ENCODE measurements at regions not wholly inside any gene's neighbourhood (a gene's known extent, or its start where the extent isn't known, plus 50 kb on each side); places are given as distances from the start of the nearest gene placed in this dataset.

DNA sequence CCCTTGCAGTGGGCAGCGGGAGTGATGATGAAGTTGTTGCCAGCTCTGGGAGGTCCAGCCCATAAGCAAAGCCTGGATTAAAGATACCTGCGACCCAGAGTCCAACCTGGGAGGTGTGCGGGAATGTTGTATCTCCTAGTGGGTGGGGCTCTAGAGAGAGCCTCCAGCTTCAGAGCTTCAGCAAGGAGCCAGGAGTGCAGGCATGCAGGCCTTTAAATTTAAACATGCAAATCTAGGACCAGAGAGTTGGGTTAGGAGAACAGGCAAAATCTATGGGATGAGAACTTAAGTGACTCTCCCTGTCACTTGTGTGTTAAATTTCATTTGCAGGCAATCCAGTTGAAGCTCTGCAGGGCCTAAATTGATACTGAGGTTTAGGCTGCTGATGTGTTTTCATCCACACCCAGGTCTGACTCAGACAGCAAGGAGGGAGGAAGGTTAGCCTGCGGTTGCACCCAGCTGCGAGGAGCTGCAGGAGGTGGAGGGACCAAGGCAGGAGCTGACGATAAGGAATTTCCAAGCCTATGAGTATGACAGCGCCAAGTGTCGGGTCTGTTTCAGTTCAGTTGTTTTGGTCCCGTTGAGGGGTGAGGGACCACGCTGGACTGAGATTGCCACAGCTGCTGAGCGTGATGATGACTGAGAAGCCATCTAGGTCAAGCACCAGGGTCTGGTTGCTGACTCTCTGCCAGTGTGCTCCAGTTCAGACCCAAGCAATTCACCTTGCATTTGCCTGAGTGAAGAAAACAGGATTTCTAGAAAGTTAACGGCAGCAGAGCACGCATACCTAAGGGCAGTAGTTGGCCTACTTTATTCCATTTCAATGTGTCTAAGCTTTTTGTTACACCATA, 243.0 kb downstream of the ICE1 start:
- DNase-seq = no peak

DNA sequence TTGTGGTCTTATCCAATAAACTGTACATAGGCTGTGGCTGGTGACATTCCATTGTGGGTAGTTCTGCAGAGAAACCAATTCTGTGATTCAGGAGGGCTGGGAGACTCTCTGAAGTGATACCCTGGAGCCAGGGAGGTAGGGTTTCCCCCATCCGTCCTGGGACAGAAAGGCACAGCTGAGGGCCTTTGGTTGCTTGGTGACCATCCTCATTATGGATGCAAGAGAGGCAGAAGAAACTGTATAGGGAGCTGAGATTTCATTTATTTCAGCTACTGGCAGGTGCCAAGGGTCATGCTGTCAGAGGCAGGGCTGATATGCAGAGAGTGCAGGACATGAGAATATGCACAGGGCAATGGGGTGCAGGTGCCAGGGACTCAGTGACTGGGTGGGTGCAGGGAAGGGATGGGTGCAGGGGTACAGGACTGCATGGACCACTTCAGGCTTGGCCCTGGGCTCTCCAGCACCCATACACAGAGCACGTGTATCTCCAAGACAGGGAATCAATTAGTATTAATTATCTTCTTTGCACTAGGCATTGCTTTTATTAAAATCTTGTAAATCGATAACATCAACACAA, 236.5 kb downstream of the ICE1 start:
- DNase-seq = no peak

DNA sequence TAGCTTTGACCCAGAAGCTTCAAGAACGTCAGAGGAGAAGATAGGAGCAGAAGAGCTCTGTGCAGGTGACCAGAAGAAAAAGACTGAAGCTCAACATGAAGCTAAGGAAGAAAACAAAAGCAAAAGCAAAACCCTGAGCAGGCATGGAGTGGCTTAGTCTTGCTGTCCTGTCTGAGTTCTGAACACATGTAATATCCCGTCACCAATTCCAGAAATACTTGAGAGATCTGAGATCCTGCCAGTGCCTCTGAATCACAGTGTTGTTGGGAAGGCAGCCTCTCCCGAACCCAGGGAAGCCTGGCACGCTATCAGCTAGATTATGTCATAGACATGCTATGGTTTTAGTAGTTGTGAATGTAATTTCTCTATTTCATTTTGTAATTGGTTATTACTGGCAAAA, 235.7 kb downstream of the ICE1 start:
- DNase-seq = no peak

DNA sequence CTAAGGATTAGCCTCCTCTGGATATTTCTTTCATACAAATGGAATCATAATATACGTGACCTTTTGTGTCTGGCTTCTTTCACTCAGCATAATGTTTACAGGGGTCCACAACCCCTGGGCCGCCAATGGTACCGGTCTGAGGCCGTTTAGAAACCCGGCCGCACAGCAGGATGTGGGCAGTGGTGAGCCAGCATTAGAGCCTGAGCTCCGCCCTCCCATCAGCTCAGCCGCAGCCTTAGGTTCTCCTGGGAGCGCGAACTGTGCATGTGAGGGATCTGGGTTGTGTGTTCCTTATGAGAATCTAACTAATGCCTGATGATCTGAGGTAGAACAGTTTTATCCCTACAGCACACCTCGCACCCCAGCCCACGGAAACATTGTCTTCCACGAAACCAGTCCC, 229.7 kb downstream of the ICE1 start:
- no peak for DNase-seq

DNA sequence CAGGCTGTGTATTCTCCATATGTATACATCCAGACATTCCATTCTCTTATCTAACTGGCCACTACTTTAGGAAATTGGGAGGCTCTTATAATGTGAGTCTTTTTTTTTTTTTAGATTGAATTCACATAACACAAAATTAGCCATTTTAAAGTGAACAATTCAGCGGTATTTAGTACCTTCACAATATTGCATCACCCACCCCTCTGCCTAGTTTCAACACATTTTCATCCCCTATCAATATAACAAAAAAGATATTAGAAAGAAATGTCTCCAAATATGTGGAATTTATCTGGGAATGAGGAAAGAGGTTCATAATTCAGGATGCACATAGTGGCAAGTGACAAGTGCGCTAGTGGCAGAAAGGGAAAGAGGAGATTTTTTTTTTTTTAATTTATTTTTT, 228.5 kb downstream of the ICE1 start:
- DNase-seq = no peak

DNA sequence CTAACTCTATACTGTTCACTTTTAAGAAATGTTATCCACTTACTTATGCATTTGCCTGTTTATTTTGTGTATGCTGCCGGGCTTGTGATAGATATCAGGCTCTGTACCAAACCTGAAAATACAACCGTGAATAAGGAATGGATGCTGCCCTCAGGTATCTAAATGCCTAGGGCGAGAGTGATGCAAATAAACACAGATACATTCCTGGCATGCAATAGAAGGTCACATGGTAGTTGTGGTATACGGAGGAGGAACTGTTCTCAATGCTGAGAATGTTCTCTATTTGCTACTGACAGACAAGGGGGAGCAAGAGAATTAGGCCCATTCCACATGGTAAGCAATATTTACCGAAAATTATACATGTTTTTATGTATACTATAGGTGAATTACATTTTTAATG, 227.8 kb downstream of the ICE1 start:
- DNase-seq = no peak

DNA sequence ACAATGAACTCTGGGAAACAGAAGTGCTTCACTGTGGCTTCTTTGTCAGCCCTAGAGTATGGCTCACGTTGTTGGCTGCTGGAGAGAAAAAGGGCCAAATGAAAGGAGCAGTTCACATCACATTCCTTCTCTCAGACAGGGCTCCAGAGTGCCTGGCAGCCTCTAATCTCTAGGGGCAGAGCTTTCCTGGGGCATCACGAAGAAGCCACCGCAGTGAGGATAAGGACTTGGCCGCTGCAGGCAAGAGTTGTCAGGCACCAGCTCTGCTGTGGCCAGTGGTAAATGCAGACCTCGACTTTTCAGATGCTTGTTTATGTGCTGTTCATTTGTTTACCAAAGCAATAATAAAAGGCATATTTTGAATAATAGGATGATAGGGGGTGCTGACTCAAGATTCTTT, 227.2 kb downstream of the ICE1 start:
- DNase-seq = no peak

DNA sequence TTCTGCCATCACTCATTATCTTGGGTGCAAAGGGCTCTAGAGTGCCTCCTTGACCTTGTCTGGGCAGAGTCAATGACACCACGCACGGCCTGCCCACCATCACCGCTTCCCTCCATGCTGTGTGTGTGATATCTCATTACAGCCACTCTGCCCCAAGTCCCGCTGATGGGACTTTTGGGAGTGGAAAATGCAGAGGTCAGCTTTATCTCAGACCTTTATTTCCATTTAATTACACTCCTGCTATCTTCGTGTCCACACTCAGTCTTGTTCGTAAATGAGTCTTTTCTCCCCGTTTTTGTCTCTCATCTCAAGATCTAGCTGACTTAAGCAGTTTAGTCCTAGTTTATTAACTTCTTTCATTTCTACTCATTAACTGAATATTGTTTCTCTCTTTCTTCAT, 226.2 kb downstream of the ICE1 start:
- DNase-seq = no peak

DNA sequence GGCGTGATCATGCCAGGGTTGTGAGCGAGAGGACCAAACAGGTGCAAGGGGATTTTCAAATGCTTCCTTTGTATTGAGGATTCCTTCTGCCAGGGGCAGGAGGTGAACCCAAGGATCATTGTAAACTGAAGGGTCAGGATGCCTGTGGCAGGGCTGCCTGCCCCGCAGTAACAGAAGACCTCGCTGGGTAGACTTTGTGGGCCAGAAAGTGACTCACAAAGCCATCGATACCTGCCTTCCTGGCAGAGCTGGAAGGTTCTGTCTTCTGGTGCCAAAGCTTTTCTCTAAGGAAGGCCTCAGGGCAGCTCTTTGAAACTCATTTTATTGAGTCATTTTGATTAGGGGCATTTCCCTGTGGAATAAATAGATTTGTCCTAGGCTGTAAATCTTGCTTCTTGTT, 223.4 kb downstream of the ICE1 start:
- no peak for DNase-seq

DNA sequence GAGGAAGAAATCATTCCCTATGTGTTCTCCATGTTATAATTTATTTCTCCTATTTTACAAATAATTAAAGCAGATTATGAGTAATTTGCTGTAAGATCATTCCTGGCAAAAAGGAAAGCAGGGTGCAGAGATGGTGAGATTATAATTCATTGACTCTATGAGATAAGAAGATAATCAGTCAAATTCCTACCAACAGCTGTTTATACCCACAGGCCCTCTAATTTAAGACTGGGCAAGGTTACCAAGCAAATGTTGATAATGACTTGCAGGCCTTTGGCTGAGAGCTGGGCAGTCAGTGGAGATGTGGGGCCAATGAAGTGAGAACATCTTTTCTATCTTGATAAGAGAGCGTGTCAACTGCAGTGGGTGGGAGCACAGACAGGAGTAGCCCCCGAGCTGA, 222.7 kb downstream of the ICE1 start:
- DNase-seq = no peak

DNA sequence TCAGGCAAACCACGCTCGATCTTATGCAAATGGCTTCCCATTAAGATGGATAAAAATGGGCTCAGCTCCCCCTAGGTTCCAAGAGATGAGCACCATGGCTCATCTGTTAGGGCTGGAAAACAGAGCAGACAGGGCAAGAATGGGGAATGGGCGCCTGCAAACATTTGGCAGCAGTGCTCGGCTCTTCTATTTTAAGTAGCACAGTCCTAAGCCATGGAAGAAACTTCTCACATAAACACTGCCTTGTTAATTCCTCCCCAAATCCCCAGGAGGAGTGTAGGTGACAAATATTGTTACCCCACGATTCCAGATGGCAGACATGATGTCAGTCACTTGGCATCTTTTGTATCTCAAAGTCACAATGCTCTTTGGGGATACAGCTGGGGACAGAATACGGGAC, 221.8 kb downstream of the ICE1 start:
- DNase-seq = no peak

DNA sequence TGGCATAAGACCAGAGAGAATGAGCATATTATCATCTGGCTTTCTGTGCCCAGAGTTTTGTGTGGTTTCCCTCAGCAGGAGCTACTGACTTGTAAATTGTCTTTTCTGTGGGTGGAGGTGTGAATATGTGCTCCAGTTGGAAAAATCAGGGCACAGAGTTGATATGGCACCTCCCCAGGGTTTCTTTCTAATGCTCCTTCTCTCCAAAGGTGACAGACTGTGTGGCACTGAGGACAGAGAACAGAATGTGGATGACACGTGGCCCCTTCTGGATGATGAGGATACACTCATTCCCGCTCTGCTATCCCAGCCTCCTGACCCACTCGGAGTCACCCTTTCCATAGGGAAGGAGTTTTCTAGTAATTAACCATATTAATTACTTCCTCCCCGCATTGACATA, 221.0 kb downstream of the ICE1 start:
- DNase-seq = no peak

DNA sequence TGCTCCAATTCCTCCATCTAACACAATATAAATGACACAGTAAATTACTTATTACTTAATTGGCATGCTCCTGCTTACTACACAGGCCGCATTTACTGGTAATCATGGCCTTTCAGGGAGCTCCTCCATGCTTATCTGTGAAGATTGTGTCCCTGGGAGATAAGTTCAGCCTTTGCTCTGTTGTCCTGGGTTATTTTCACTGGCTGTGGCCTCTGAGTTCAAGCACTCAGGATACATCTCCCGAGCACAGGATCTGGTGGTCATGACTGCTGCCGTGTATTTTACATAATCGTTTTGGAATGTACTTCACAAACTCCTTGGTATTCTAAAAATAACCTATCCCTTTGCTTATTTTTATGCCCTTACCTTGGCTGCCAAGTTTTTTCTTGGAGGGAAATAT, 215.7 kb downstream of the ICE1 start:
- DNase-seq = no peak

DNA sequence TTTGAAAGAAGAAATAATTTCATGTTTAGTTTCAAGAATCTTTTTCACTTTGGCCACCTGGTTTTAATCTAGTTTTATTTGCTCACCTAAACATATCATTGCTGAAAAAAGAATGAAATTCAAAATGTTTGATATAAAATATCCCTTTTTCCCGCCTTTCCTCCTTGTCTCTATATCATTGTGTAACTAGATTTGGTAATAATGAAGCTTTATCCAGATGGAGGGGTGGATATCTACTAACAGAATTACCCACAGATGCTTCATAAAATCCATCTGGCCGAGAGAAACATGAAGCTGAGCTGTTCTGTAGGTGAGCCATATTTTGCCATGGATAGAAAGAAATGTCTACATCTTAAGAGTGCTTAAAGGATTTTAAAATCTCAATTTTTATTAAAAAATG, 214.7 kb downstream of the ICE1 start:
- DNase-seq = no peak

DNA sequence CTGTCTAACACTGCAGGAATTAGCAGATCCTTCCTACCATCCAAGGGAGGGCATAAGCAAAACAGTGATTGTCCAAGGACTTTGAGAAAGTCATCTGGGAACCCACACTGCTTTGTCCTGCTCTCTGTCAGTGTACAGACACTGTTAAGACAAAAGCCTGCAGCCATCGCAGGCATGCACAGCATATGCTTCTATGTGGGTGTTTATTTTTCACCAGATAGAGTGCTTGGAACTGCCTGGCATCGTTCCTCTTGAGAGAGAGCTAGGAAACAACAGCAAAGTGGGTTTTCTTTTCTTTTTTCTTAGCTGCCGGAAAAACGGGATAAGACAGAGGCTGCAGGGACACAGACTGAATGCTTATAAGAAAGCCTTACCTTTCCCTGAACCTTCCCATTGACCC, 212.3 kb downstream of the ICE1 start:
- DNase-seq = no peak

DNA sequence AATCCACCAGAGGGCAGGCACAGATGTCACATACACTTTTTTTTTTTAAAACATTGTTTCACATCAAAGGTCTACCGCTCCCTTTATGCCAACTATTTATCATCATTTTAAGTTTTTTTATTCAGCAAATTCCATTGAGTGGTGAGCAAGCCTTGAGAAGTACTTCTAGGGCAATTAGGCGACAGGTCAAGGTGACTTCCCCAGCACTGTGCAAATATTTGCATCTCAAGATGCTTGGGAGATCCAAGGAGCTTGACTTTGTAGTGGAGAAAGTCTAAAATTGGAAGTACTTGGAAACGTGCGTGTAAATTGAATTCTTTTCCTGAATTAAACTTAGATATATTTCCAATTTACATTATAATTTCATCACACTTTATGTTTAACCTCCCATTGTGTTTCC, 211.1 kb downstream of the ICE1 start:
- no peak for DNase-seq

DNA sequence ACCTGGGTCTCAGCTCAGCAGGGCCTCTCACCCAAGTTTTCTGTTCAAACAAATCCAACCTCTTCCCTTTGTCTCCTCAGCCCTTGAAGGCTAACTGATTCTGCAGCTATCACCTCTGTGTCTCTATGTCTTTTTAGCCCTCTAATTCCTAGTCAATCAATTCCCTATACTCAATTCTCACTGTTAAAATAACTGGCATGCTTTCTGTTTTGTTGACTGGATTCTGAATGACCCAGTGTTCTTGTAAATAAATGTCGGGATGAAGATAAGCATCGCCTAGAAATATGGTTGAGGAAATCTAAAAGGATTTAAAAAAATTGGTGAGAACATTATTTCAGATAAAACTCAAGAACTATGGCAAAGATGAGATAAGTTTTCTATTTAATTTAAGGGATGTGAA, 210.2 kb downstream of the ICE1 start:
- no peak for DNase-seq

DNA sequence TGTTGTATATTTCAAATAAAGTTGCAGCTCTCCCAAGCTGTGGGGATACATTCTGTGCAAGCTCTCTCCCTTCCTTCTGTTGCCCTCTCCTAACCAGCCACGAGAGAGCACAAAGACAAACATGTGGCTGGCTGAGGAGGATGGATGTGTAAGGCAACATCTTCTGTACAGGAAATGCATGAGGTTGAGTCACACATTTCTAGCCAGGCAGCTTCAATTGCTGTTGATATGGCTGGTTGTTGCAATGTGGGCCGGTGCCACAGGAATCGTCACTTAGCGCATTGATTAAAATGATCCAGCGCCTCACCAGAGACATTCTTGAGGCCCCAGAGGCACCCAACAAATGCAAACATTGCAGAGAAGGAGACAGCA, 207.1 kb downstream of the ICE1 start:
- no peak for DNase-seq

DNA sequence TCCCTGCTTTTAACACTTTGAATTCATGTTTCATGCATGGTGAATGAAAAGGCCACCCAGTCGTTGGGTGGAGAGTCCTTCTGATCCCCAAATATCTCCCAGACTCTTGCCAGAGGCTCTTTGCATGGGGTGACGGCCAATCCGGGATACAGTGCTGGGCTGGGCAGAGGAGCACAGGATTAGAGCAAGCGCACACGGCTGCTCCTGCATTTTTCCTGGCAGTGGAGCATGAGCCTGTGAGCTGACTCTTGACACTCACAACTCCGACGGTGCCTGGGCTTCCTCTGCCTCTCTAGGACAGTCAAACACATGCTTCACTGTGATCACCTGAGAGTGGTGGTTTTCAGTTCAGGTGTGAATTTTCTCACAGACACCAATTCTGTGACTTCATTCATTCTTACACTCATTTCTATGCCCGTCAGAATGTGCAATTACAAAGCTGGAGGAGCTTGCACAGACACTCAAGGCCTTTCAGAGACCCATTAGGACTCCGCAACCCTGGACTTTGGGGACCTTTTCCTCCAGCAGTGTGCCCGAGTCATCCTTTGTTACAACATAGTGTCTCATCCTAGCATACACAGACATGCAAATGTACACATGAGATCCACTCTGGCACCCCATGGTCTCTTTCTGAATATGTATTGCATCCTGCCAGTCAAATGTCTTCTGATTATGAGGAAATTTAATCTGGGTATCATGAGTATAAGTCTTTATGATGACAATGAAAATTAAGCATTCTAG, 206.6 kb downstream of the ICE1 start:
- no peak for DNase-seq

DNA sequence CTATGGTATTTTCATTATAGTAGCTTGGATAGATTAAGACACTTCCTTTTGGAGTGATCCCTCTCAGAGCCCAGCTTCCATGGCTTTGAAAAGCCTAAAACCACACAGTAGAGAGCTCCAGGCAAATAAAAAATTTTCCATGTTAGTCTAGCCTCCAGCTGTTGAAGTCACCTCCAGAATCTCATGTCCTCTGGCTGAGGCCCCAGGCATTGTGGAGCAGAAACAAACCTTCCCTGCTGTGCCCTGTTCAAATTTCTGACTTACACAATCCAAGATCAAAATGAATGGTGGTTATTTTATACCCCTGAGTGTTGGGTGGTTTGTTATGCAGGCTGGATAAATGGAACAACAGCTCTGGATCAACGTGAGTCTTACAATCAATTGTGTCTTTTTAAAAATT, 203.9 kb downstream of the ICE1 start:
- DNase-seq = no peak

DNA sequence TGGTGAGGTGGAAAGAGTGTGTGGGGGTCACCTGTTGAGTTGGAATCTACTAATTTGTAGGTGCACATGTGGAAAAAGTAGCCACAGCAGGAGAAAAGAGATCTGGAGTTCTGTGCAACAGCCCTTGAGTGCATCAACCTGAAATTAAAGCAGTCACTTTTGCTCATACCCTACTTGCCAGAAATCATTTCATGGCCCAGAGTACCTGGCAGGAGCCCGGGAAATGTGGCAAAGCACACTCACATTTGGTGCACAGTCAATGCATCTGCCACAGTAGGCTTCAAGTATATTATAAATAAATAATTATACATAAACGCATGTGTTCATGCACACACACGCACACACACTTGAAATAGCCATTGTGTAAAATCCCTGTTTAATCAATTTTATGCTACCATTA, 203.0 kb downstream of the ICE1 start:
- DNase-seq = no peak

DNA sequence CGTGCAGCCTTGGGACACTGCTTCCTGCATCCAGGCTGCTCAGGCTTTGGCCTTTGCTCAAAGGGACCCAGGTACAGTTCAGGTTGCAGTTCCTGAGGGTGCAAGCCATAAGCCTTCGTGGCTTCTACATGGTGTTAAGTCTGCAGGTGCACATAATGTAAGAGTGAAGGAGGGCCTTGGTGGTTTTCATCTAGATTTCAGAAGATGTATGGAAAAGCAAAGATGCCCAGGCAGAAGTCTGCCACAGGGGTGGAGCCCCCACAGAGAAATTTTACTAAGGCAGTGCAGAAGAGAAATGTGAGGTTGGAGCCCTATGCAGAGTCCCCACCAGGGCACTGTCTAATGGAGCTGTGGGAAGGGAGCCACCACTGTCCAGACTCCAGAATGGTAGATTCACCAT, 200.9 kb downstream of the ICE1 start:
- DNase-seq = no peak

DNA sequence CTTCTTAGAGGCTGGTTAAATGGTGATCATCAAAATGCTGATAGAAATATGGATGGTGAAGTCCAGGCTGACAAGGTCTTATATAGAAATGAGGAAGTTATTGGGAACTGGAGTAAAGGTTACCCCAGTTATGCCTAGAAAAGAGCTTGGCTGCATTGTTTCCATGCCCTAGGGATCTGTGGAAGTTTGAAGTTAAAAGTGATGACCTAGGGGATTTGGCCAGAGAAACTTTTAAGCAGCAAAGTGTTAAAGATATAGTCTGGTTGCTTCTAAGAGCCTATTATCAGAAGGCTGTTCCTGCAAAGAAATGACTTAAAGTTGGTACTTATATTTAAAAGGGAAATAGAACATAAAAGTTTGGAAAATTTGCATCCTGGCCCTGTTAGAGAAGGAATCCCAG, 200.3 kb downstream of the ICE1 start:
- DNase-seq = no peak

DNA sequence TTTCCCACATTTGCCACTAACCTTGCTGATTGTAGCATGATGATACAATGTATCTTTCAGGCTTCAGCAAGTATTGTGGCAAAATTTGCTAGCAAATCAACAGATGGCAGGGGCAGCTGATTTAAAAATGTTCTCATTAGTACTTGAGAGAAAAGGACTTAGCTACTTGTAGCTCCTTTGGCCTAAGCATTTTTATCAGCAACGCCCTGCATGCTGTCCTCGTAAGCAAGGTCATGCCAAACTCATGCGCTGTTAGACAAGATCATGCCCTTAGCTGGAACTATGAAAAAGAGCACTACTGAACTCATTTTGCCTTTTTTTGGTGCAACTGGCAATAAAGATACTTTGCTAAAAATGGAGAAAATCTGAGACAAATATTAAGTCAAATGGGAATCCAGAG, 197.1 kb downstream of the ICE1 start:
- no peak for DNase-seq

Measured in CD4-positive, alpha-beta T cell treated with Interleukin-10 for 1 hour (primary cell).